Testis (tissue), 2 donors: ENCODE measurements at regions not wholly inside any gene's neighbourhood (a gene's known extent, or its start where the extent isn't known, plus 50 kb on each side); places are given as distances from the start of the nearest gene placed in this dataset.

Experiments used
- DNase-seq: peaks from one replicate; pipeline ENCODE4 v3.0.0-alpha.2; 2019
- H3K27ac ChIP-seq, 2 donors: fragments of 200-600 bp; sonication (generic); one replicate each; pipeline ENCODE4 v1.5.1; 2019
- H3K27me3 ChIP-seq: fragments of 200-600 bp; sonication (generic); one replicate; pipeline ENCODE4 v1.5.1; 2019
- H3K36me3 ChIP-seq: fragments of 200-600 bp; sonication (generic); one replicate; pipeline ENCODE4 v1.5.1; 2017; ENCODE audit warnings: low read depth; ENCODE audit errors: missing control alignments
- H3K4me1 ChIP-seq: fragments of 200-600 bp; sonication (generic); one replicate; pipeline ENCODE4 v1.5.1; 2019
- H3K4me3 ChIP-seq, 2 donors: fragments of 200-600 bp; sonication (generic); one replicate each; pipeline ENCODE4 v1.5.1; 2017 to 2019
- H3K9me3 ChIP-seq: fragments of 200-600 bp; sonication (generic); one replicate; pipeline ENCODE4 v1.5.1; 2017
- CTCF ChIP-seq, 3 experiments: fragments of 450-650 bp in 2 of 3; fragments of 200-600 bp in 1 of 3; sonication (generic) in 1 of 3; IDR thresholded peaks; one replicate each; pipeline ENCODE4 v1.5.1; 2016 to 2019; ENCODE audit warnings: antibody characterized with exemption in 3 of 3, mild to moderate bottlenecking in 2 of 3, moderate library complexity in 1 of 3
- POLR2A ChIP-seq: fragments of 450-650 bp; IDR thresholded peaks from one replicate; pipeline ENCODE4 v1.6.1; 2017; ENCODE audit warnings: antibody characterized with exemption, mild to moderate bottlenecking, moderate library complexity
- WGBS, 2 donors: methylation state at CpG; one replicate each; pipeline ENCODE4 v1.1.5; 2018; 5-methylcytosine and 5-hydroxymethylcytosine counted together
- intact Hi-C: fragments of 100-400 bp; cut with DNase I; formaldehyde crosslinking; loops from one replicate; pipeline ENCODE4 v1.15.1; 2023; ENCODE audit warnings: low total_unique reads

- Histone ChIP-seq H3K9me3 (no peaks in the 10 kb centered on the region), H3K27me3 (no peaks in the 10 kb centered on the region), H3K4me3 (no peak overlapping the region), H3K36me3 (no peaks in the 10 kb centered on the region), H3K4me1 (no peaks in the 10 kb centered on the region), H3K27ac (no peak overlapping the region)
- no peak for DNase-seq
- TF ChIP-seq CTCF (IDR thresholded peaks at IDR 0.05) (no peak), POLR2A (no peak)
- intact Hi-C loops, result no loop called here
Measured at GRCh38 chr10:91108820-91109219, 111.6 kb upstream of the PCGF5 start.

GRCh38 chr10:91111060-91111459 lies 109.4 kb upstream of the PCGF5 start:
- Histone ChIP-seq H3K27me3 (no peaks in the 10 kb centered on the region), H3K4me3 (no peak overlapping the region), H3K4me1 (no peaks in the 10 kb centered on the region), H3K36me3 (no peaks in the 10 kb centered on the region), H3K9me3 (no peaks in the 10 kb centered on the region), H3K27ac (no peak overlapping the region)
- WGBS, 2 donors, result 90 to 95% methylated on average over 3 of the region's 3 CpGs
- intact Hi-C loops, result no loop called here
- no peak for TF ChIP-seq CTCF (IDR thresholded peaks at IDR 0.05)
- no peak for TF ChIP-seq POLR2A
- no peak for DNase-seq

- no peak for TF ChIP-seq POLR2A
- no peak for TF ChIP-seq CTCF (IDR thresholded peaks at IDR 0.05)
- Histone ChIP-seq H3K9me3 (no peaks in the 10 kb centered on the region), H3K4me3 (no peak overlapping the region), H3K27me3 (no peaks in the 10 kb centered on the region), H3K36me3 (no peaks in the 10 kb centered on the region), H3K4me1 (no peaks in the 10 kb centered on the region), H3K27ac (no peak overlapping the region)
- intact Hi-C loops, result no loop called here
- 91 to 92% methylated on average over 9 of the region's 9 CpGs for WGBS, 2 donors
- DNase-seq, result no peak
Measured at GRCh38 chr10:91115618-91116390, 104.7 kb upstream of the PCGF5 start.

- no peak overlapping the region for H3K27ac ChIP-seq
- intact Hi-C loops, result no loop called here
- no peaks in the 10 kb centered on the region for H3K9me3 ChIP-seq
- DNase-seq, result no peak
- no peaks in the 10 kb centered on the region for H3K36me3 ChIP-seq
- no peak overlapping the region for H3K4me3 ChIP-seq
- no peaks in the 10 kb centered on the region for H3K4me1 ChIP-seq
- TF ChIP-seq POLR2A, result no peak
- TF ChIP-seq CTCF (IDR thresholded peaks at IDR 0.05), result no peak
- 80 to 84% methylated on average over 2 of the region's 2 CpGs for WGBS, 2 donors
- no peaks in the 10 kb centered on the region for H3K27me3 ChIP-seq
Measured at GRCh38 chr10:91117505-91117904, 103.0 kb upstream of the PCGF5 start.

- no peaks in the 10 kb centered on the region for H3K27me3 ChIP-seq
- no peak for TF ChIP-seq CTCF (IDR thresholded peaks at IDR 0.05)
- TF ChIP-seq POLR2A, result no peak
- H3K4me1 ChIP-seq, result no peaks in the 10 kb centered on the region
- H3K36me3 ChIP-seq, result no peaks in the 10 kb centered on the region
- 68 to 91% methylated on average over 2 of the region's 2 CpGs for WGBS, 2 donors
- H3K27ac ChIP-seq, result no peak overlapping the region
- intact Hi-C loops, result no loop called here
- no peaks in the 10 kb centered on the region for H3K9me3 ChIP-seq
- H3K4me3 ChIP-seq, result no peak overlapping the region
- DNase-seq, result no peak
Measured at GRCh38 chr10:91120348-91120747, 100.1 kb upstream of the PCGF5 start.
